ENCODE measurements at regions not wholly inside any gene's neighbourhood (a gene's known extent, or its start where the extent isn't known, plus 50 kb on each side); places are given as distances from the start of the nearest gene placed in this dataset.

DNA sequence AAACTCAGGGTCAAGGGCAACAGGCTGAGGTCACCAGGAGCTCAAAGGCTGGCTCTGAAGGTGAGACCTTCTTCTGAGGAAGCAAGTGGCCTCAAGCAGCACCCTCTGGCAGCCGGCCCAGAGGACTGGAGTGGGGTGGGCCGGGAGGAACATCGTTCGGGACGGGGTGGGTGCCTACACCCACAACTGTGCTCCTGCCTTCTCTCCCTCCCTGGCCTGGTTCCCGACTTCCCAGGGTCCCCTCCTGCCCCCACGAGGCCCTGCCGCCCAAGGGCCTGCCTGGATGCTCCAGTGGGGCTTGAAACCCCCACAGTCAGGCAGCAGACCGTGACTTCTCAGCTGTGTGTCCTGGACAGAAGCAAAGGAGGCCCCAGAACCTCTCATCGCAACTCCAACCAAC is 195.7 kb downstream of the IGLL1 start:
- Histone ChIP-seq H3K4me3 (ENCODE audit: low read depth, low read length, poor library complexity, severe bottlenecking) (no peak overlapping the region), H4K20me1 (ENCODE audit: insufficient read depth, low read length) (no peaks in the 10 kb centered on the region), H3K79me2 (ENCODE audit: insufficient read depth, low read depth, low read length) (no peaks in the 10 kb centered on the region), H3K4me2 (ENCODE audit: low read length) (no peak overlapping the region), H3K9me3 (ENCODE audit: low read length) (no peaks in the 10 kb centered on the region), H3K36me3 (ENCODE audit: insufficient read depth, low read length) (no peaks in the 10 kb centered on the region), H3K9me2 (ENCODE audit: insufficient read depth, low read length) (no peaks in the 10 kb centered on the region), H3K27ac (ENCODE audit: low read depth, low read length, poor library complexity, severe bottlenecking) (no peak overlapping the region), H3K4me1 (ENCODE audit: insufficient read depth, low read length, poor library complexity, severe bottlenecking) (no peaks in the 10 kb centered on the region), H2AFZ (ENCODE audit: low read length) (no peak overlapping the region)
- no peak for DNase-seq (ENCODE audit: low spot score)
- intact Hi-C loops (cut with micrococcal nuclease; ENCODE audit: unreplicated experiment): loop anchor here (10.0 kb wide), 1 partner anchor 430 kb away; no protein-coding TSS in a partner anchor
- POLR2A ChIA-PET: no interaction called here
- BruUV-seq (replicated peaks): no TSS peak
- no peak for TF ChIP-seq EZH2phosphoT487 (IDR thresholded peaks at IDR 0.05; ENCODE audit: borderline replicate concordance, low read depth, low read length)
- TF ChIP-seq, protein P1, sequence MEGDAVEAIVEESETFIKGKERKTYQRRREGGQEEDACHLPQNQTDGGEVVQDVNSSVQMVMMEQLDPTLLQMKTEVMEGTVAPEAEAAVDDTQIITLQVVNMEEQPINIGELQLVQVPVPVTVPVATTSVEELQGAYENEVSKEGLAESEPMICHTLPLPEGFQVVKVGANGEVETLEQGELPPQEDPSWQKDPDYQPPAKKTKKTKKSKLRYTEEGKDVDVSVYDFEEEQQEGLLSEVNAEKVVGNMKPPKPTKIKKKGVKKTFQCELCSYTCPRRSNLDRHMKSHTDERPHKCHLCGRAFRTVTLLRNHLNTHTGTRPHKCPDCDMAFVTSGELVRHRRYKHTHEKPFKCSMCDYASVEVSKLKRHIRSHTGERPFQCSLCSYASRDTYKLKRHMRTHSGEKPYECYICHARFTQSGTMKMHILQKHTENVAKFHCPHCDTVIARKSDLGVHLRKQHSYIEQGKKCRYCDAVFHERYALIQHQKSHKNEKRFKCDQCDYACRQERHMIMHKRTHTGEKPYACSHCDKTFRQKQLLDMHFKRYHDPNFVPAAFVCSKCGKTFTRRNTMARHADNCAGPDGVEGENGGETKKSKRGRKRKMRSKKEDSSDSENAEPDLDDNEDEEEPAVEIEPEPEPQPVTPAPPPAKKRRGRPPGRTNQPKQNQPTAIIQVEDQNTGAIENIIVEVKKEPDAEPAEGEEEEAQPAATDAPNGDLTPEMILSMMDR (conservative IDR thresholded peaks at IDR 0.05; ENCODE audit: low read length): no peak
- CTCF ChIA-PET (ENCODE audit: unreplicated experiment): no interaction called here

- H4K20me1 ChIP-seq (ENCODE audit: insufficient read depth, low read length): no peaks in the 10 kb centered on the region
- no peaks in the 10 kb centered on the region for H3K9me2 ChIP-seq (ENCODE audit: insufficient read depth, low read length)
- CTCF ChIA-PET (ENCODE audit: unreplicated experiment): no interaction called here
- no peak overlapping the region for H2AFZ ChIP-seq (ENCODE audit: low read length)
- TF ChIP-seq, protein P1 (conservative IDR thresholded peaks at IDR 0.05; ENCODE audit: low read length): no peak
- no peak for TF ChIP-seq EZH2phosphoT487 (IDR thresholded peaks at IDR 0.05; ENCODE audit: borderline replicate concordance, low read depth, low read length)
- no peaks in the 10 kb centered on the region for H3K79me2 ChIP-seq (ENCODE audit: insufficient read depth, low read depth, low read length)
- no peak for DNase-seq (ENCODE audit: low spot score)
- no TSS peak for BruUV-seq (replicated peaks)
- no peaks in the 10 kb centered on the region for H3K36me3 ChIP-seq (ENCODE audit: insufficient read depth, low read length)
- no peak overlapping the region for H3K27ac ChIP-seq (ENCODE audit: low read depth, low read length, poor library complexity, severe bottlenecking)
- intact Hi-C loops (cut with micrococcal nuclease; ENCODE audit: unreplicated experiment): loop anchor here (10.0 kb wide), 1 partner anchor 429 kb away; no protein-coding TSS in a partner anchor
- no peak overlapping the region for H3K4me3 ChIP-seq (ENCODE audit: low read depth, low read length, poor library complexity, severe bottlenecking)
- H3K9me3 ChIP-seq (ENCODE audit: low read length): no peaks in the 10 kb centered on the region
- POLR2A ChIA-PET: no interaction called here
- H3K4me2 ChIP-seq (ENCODE audit: low read length): no peak overlapping the region
- no peaks in the 10 kb centered on the region for H3K4me1 ChIP-seq (ENCODE audit: insufficient read depth, low read length, poor library complexity, severe bottlenecking)
Measured at GRCh38 chr22:23383491-23384361, 196.4 kb downstream of the IGLL1 start.

All from OCI-LY7 (cell line).